HG02763 (cell line): ENCODE measurements at regions not wholly inside any gene's neighbourhood (a gene's known extent, or its start where the extent isn't known, plus 50 kb on each side); places are given as distances from the start of the nearest gene placed in this dataset.
"Not testable (repeated sequence)": the region's sequence is repeated elsewhere in the genome, so short reads cannot be mapped to it uniquely, and the experiment has no call there.

Experiments used
- ATAC-seq: cut with Tn5 transposase; IDR thresholded peaks from one replicate; pipeline ENCODE4 v1.9.1; 2021; ENCODE audit warnings: mild to moderate bottlenecking, moderate library complexity; ENCODE audit not compliant: unreplicated experiment

DNA sequence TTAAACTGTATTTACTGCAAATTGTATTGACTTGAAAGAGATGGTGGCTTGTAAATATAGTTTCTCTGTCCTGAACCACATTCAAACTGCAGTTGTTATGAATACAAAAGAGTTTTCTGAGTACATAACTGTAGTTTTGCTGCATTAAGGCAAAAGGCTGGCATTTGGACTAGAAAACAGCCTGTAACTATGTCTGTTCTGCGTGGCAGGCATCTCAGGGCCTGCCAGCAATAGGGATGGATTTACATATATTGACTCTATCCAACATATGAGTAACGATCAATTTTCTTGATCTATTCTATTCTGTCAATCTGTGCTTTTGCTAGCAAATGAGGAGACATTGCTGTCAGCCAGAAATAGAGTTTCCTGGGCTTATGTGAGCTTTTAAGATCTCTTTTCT, 174.6 kb downstream of the TMEM26 start:
- ATAC-seq: no peak

DNA sequence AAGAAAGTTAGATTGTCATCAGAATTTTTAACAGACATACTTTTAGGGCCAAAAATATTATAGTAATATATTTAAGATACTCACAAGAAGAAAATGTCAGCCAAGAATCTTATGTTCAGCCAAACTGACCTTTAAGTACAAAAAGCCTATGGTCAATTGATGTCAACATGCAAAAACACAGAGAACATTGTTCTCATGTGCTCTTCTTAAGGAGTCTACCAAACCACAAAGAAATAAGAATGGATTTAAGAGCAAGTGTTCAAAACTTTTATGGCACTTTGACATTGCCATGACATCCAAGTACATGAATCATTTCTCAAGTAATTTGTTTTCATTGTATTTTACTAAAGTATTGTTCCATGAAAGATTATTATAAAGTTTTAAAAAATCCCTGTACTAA, 180.4 kb downstream of the TMEM26 start:
- ATAC-seq: no peak

DNA sequence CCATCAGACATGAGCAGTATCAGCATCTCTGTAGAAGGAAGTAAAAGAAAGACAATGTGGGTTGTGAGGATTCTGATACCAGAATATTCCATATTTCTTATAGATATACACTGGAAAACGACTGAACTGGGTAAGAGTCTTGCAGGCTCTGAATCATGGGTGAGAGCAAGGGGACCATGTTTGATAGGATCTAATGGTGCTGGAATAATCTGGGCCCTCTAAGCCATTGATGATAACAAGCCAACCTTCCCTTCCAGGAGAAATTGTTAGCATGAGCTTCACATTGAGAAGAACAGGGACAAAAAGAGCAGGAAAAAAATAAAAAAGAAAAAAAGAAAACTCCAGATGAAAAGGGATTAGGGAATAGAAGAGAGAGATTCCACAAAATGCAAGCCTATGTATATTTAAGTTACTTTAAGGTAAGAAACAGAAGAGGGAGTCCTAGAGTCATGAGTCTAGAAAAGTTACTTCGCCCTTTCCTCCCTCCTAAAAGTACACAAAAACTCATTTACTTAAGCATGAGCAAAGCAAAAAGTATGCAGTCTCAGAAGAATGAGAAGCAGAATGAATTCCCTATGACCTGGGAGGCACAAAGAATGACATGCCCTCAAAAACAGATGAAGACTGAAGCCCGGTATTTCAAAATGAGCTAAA, 181.9 kb downstream of the TMEM26 start:
- no peak for ATAC-seq

DNA sequence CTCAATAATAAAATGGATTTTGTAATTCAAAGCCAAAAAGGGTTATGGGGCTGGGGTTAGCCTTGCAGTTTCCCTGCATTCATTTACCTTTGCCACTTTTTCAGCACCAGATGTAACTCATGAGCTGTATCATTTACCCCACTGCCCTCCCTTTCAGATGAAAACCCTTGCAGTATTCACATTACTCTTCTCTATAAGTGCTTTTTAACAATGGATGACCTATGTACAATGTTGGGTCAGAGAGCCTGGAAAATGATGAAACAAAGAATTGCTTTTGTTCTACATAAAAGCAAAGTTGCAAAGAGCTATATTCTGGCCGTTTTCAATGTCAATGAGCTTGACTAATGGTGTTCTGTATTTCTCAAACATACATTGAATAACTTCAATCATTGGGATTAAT, 189.7 kb downstream of the TMEM26 start:
- no peak for ATAC-seq

DNA sequence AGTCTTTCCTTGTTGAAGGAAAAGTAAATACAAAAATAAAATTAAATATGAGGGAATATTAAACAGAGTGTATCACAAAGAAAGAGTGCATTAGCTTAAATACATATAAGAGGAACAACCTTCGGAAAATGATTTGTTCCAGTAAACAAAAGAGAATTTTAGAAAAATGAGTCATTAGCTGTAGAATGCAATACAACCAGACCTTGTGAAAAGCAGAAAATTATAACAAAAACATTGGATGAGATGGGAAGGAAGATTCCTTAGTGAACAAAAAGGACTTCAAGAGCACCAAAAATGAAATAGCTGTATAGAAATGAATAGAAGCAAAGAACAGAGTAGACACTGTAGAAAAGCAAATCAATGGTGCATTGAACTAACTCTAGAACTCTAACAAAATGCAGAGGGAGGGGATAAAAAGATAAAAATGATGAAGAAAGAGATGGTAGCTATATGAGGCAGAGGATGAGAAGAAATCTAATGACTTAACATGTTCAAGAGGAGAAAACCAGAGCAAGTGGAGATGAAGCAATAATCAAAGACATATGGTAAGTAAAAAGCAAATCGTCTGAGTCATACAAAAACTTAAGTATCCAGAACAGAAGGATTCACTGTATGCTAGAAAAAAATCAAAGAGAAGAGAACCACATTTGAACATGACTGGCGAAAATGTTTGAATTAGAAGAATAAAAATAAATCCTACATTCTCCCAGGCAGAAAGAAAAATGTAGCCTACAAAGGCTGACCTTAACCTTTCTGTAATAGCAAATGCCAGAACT, 190.5 kb downstream of the TMEM26 start:
- no peak for ATAC-seq

DNA sequence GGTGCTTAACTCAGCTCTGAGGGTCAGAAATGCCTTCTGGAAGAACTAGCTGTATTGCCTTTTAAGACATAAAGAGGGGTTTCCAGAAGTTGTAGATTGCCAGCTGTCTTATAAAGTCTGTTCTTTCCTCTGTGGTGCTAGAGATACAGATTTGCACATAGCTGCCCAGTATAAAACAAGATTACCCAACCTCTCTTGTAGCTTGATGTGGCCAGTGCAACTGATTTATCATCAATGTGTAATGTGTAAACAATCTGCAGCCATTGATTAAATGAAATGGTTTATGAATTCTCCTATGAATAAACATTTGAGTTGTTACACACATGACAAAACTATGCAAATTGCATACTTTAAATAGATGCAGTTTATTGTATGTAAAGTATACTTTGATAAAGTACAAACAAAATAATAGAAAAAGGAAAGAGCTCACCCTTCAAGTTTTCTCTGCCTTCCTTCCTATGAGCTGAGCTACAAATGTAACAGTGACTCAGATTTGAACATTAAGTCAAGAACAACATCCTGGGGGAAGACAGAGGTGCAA, 195.2 kb downstream of the TMEM26 start:
- no peak for ATAC-seq

DNA sequence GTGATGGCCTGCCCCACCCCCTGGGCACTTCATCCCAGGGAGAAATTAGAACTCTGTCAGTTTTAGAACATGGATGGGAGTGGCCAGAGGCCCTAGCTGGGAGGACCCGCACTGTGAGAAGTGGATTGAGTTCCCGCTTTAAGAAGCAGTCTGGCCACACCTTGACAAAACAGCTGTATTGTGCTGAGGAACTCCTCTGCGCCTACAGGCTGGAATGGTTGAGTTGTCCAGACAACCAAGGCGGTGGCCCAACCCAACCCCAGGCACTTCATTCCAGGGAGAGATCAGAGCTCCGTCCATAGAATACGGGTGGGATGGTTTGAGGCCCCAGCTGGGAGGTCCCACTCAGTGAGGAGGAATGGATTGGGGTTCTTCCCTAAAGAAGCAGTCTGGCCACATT, 196.0 kb downstream of the TMEM26 start:
- no peak for ATAC-seq

DNA sequence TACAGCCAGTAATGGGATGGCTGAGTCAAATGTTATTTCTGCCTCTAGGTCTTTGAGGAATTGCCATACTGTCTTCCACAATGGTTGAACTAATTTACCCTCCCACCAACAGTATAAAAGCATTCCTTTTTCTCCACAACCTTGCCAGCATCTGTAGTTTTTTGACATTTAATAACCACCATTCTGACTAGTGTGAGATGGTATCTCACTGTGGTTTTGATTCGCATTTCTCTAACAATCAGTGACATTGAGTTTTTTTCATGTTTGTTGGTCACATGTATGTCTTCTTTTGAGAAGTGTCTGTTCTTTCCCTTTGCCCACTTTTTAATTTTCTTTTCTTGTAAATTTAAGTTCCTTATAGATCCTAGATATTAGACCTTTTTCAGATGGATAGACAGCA, 200.9 kb downstream of the TMEM26 start:
- not testable (repeated sequence) for ATAC-seq

DNA sequence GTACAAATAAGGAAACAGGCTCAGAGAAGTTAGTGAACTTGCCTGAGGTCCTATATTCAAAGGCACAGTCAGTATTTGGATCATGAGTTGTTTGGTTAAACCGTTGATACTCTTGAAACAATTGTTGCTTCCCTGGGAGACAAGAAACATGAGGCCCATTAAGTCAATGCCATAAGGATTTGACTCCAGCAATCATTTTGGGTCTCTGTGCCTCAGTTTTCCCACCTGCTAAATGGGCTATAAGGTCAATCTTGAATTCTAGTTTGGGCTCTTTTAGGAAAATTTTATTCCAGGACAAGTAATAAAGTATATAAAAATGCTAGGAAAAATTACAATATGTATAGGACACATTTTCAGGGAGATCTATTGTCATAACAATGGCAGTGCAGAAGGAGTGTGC, 202.1 kb downstream of the TMEM26 start:
- ATAC-seq: no peak

DNA sequence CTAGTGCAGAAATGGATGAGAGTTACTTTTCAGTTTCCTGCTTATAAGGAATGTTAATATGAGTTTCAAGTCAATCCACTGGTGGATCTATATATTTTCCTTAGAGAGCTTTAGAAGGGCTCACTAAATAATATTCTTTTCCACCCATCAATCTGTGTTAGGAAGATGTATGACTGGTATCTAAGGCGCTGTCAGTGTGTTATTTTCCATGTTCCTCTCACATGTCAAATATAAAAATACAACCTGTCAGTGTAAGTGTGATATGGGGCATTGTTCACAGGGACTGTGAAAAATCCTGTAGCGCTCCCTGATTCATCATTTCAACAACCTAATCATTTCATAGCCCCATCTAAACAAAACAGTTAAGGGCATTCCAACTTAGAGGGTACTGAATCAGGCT, 203.1 kb downstream of the TMEM26 start:
- ATAC-seq: no peak

DNA sequence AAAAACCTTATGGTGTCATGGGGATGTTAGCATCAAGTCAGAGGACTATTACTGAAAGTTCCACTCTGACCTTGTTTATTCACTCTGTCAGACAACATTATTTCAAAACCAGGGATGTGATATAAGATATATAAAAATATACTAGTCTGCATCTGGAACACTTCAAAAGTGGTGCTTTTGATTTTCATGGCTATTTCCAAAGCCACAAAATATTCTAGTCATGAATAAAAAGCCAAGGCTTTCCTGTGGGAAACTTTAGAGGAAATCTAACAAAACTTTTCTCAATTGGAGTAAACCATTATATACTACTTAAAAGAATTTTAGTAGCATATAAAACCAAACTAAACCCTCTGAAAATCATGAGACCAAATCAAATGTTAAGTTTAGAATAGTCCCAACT, 205.2 kb downstream of the TMEM26 start:
- no peak for ATAC-seq

DNA sequence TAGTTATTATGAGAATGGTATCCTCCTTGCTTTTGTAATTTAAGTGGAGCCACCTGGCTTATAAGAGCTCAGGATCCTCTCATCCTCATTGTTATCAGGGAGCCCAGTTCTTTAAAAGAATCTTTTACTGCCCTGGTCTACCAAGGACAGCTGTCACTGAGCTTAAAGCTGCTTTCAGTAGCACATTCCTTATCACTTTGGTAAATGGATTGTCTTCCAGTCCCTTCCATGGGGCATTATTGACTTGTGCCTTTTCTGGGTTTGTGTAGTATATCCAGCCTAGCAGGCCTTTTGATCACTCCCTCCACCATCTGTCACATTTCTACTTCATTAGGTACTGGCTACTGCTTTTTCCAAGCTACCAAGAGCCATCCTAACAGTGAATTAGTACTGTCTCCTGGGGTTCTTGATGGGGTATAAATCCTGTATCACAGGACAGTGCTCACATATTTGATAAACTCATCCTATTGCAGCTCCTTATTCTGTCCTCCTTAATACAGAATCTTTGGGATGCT, 208.9 kb downstream of the TMEM26 start:
- no peak for ATAC-seq

DNA sequence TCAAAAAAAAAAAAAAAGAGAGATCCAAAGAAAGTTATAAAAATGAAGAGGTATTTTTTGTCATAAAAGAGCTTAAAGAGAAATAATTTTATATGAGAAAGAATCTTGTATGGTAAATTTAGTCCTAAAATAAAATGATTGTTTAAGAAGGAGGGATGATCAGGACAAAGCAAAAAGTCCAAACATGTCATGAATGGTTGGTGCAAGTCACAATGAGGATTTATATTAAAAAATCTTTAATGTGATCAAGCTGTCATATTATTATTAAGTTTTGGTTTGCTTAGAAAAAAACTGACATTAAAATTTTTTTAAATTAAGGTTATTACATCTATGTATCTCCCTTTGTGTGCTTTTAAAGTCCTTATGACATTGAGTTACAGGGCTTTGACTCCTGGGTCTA, 220.4 kb downstream of the TMEM26 start:
- no peak for ATAC-seq

DNA sequence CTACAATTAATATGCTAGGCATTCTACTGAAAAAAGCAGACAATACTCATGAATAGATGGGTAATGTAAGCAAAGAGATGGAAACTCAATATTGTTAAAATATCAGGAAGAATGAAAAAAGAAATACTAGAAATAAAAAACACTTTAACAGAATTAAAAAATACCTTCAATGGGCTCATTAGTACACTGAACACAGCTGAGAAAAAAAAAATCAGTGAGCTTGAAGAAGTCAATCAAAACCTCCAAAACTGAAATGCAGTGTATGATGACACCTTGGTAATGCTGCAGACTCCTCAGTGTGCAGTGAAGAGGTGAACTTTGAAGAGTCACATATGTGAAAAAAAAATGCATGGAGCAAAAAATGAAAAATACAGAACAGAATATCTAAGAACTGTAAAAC, 227.2 kb downstream of the TMEM26 start:
- no peak for ATAC-seq

DNA sequence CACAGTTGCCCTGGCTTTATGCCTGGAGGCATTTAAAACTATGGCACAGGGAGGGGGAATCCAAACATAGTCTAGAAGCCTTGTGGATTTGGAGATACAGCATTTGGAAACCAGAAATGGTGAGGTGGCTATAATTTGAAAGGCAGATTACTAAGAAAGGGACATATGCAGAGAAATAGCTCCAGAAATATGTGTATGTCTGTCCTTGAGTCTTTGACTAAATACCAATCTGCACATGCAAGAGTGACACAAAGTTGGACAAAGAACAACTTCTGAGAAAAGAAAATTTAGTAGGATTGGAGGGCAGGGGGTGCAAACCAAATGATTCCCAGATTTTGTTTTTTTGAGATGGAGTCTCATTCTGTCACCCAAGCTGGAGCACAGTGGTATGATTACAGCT, 229.6 kb downstream of the TMEM26 start:
- no peak for ATAC-seq

DNA sequence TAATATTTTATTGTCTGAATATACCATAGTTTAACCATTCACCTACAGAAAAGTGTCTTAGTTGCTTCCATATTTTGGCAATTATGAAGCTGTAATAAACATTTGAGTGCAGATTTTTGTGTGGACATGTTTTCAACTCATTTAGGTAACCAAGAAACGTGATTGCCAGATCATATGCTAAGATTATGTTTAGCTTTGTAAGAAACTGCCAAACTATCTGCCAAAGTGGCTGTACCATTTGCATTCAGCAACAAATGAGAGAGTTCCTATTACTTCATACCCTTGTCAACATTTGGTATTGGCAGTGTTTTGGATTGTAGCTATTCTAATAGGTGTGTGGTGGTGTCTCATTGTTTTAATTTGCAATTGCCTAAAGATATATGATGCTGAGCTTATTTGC, 233.5 kb downstream of the TMEM26 start:
- no peak for ATAC-seq

DNA sequence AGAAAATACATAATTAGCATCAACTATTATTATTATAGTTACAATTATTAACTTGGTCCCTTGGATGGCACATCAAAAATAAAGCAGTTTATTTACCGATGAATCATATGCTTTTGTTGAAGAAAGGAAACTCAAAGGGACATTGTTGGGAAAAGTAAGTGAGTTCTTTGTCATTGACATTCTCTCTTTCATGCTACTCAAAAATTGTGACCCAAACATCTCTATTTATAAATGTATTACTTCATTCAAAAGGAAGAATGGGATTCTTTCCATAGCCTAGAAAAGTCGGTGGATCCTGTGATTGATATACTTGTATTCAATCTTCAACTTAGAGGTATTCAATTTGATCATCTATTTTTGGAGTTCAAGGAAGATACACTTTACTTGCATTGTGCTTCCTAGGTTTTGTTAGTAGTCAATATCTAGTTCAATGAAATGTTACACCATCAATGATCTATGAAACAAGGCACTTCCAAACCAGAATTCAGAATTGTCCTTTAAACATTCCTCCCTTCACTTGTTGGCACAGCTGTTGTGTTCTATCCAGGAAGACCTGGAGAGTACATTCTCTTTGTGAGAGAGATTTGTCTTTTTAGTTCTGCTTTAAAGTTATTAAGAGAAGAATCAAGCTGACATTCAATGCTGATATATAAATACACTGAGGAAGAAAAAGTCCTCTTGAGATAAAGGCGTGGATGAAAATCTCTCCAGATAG, 235.2 kb downstream of the TMEM26 start:
- ATAC-seq: no peak

DNA sequence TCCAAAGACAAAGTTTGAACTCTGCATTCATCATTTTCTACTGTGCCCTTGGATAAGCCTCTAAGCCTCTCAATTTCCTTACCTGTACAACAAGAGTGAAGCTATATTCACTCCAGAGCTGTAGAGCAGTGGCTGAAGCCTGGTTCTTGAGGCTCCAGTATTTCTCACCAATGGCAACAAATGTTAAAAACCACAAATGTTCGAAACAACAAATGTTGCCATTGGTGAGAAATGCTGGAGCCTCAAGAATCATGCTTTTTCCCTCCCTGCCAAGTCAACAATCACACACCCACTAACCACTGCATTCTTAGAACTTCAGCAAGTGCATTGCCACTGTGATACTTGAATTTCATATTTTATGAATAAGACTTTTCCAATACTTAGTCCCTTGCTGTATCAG, 237.9 kb downstream of the TMEM26 start:
- no peak for ATAC-seq

DNA sequence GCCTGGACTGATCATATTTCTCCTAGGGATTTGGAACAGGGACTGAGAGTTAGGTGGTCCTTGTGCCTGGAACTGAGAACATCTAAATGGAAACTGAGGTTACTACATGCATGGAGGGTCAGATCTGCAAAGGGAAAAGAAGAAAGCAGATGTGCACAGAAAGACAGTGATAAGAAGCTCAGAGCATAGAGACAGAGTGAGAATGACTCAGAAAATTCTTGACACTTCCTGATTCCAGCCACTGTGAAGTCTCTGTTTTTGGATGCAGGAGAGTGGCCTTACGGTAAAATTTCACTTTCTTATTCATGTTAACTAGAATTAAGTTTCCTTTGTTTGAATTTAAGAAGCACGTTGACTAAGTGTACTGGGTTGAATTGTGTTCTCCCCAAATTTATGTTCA, 241.7 kb downstream of the TMEM26 start:
- no peak for ATAC-seq

DNA sequence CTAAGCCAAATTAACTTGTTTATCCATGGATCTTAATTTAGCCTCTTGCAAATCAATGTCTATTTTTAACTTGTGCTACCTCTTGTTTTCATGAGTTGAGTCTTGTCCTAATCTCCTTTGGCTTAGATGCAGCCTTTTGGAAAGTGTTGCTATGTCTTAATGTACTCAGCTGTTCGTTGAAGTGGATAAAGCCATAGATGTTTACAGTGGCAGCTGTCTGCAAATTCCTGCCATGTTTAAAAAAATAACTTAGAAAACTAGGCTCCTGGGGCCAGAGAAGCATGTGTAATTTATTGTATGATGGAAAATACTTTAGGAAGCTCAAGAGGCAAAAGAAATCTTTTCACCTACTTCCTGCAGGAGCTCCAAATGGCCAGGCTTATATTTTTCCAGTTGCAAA, 253.1 kb upstream of the RHOBTB1 start:
- no peak for ATAC-seq

DNA sequence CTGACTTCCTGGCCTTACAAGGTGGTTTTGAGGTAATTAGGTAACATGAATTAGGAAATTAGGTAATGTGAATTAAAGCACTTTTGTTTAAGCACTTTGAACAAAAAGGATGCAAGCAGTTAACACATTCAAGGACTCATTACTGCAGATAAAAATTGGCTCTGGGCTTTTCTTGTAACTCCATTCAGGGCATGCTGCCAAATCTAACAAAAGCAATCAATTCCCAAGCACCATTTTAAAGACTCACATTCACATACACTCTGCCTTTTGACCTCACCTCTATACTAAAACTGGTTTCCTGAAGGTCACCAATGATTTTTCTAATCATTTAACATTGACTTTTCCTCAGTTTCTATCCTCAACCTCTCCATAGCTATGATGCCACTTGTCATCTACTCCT, 251.2 kb upstream of the RHOBTB1 start:
- ATAC-seq: no peak

DNA sequence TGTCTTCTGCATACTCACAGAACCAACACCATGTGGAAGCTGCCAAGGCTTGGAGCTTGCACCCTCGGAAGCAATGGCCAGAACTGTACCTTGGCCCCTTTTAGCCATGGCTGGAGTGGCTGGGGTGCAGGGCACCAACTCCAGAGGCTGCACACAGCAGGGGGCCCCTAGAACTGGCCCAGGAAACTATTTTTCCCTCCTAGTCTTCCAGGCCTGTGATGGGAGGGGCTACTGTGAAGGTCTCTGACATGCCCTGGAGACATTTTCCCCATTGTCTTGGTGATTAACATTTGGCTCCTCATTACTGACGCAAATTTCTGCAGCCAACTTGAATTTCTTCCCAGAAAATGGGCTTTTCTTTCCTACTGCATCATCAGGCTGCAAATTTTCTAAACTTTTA, 248.6 kb upstream of the RHOBTB1 start:
- ATAC-seq: not testable (repeated sequence)
